ENCODE measurements at regions not wholly inside any gene's neighbourhood (a gene's known extent, or its start where the extent isn't known, plus 50 kb on each side); places are given as distances from the start of the nearest gene placed in this dataset.

GRCh38 chr21:27513825-27514224, 546.9 kb upstream of the ADAMTS5 start:
- TF ChIP-seq, protein P1, sequence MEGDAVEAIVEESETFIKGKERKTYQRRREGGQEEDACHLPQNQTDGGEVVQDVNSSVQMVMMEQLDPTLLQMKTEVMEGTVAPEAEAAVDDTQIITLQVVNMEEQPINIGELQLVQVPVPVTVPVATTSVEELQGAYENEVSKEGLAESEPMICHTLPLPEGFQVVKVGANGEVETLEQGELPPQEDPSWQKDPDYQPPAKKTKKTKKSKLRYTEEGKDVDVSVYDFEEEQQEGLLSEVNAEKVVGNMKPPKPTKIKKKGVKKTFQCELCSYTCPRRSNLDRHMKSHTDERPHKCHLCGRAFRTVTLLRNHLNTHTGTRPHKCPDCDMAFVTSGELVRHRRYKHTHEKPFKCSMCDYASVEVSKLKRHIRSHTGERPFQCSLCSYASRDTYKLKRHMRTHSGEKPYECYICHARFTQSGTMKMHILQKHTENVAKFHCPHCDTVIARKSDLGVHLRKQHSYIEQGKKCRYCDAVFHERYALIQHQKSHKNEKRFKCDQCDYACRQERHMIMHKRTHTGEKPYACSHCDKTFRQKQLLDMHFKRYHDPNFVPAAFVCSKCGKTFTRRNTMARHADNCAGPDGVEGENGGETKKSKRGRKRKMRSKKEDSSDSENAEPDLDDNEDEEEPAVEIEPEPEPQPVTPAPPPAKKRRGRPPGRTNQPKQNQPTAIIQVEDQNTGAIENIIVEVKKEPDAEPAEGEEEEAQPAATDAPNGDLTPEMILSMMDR (IDR thresholded peaks at IDR 0.05; ENCODE audit: control extremely low read depth, extremely low read depth), result no peak
- H3K4me1 ChIP-seq (ENCODE audit: control insufficient read depth in 5 of 5, insufficient read depth in 5 of 5, low read length in 5 of 5), result peaks cover 0 to 3% (median 0%) of the 10 kb centered on the region in 5 donors
- H3K27me3 ChIP-seq (ENCODE audit: control insufficient read depth in 3 of 3, insufficient read depth in 3 of 3, low read length in 2 of 3), result no peaks in the 10 kb centered on the region
- DNase-seq (no peak), ATAC-seq (ENCODE audit: insufficient read depth, low FRiP score) (no peak)
- no peaks in the 10 kb centered on the region for H3K36me3 ChIP-seq (ENCODE audit: control insufficient read depth in 4 of 4, insufficient read depth in 4 of 4, low read length in 4 of 4)
- no peak overlapping the region for H3K27ac ChIP-seq (ENCODE audit: low read depth in 1 of 2, low read length in 1 of 2)
- H3K9ac ChIP-seq (ENCODE audit: insufficient read depth in 1 of 2, low read length in 2 of 2), result no peak overlapping the region
- H3K4me3 ChIP-seq, result no peak overlapping the region
- peaks cover 2 to 7% (median 4%) of the 10 kb centered on the region in 4 donors for H3K9me3 ChIP-seq (ENCODE audit: control insufficient read depth in 4 of 4, insufficient read depth in 3 of 4, low read length in 3 of 4)
- 88 to 90% methylated on average over 4 of the region's 4 CpGs for WGBS, 2 donors

DNA sequence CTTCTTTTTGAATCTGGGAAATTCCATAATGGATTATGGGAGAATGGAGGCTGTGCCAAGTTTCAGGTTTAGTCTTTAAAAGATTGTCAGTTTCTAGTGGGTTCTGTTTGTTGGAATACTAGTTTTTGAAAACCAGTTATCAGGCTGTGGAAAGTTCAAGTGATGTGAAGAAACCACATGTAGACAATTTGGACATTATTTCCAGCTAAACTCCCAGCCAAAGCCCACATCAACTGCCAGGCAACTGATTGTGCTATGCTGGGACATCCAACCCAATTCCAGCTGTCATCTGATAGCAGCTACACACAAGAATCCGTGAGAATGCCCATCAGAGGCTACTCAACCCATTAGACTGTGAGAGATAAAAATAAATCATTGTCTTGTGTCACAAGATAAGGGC, 546.1 kb upstream of the ADAMTS5 start:
- no peak overlapping the region for H3K4me3 ChIP-seq
- no peak overlapping the region for H3K9ac ChIP-seq (ENCODE audit: insufficient read depth in 1 of 2, low read length in 2 of 2)
- H3K4me1 ChIP-seq (ENCODE audit: control insufficient read depth in 5 of 5, insufficient read depth in 5 of 5, low read length in 5 of 5), result peaks cover 0 to 3% (median 0%) of the 10 kb centered on the region in 5 donors
- H3K27me3 ChIP-seq (ENCODE audit: control insufficient read depth in 3 of 3, insufficient read depth in 3 of 3, low read length in 2 of 3), result no peaks in the 10 kb centered on the region
- 52 to 69% methylated on average over 1 of the region's 1 CpG for WGBS, 2 donors
- TF ChIP-seq, protein P1 (IDR thresholded peaks at IDR 0.05; ENCODE audit: control extremely low read depth, extremely low read depth), result no peak
- DNase-seq (no peak), ATAC-seq (ENCODE audit: insufficient read depth, low FRiP score) (no peak)
- no peak overlapping the region for H3K27ac ChIP-seq (ENCODE audit: low read depth in 1 of 2, low read length in 1 of 2)
- no peaks in the 10 kb centered on the region for H3K36me3 ChIP-seq (ENCODE audit: control insufficient read depth in 4 of 4, insufficient read depth in 4 of 4, low read length in 4 of 4)
- peaks cover 2 to 4% (median 3%) of the 10 kb centered on the region in 4 donors for H3K9me3 ChIP-seq (ENCODE audit: control insufficient read depth in 4 of 4, insufficient read depth in 3 of 4, low read length in 3 of 4)

DNA sequence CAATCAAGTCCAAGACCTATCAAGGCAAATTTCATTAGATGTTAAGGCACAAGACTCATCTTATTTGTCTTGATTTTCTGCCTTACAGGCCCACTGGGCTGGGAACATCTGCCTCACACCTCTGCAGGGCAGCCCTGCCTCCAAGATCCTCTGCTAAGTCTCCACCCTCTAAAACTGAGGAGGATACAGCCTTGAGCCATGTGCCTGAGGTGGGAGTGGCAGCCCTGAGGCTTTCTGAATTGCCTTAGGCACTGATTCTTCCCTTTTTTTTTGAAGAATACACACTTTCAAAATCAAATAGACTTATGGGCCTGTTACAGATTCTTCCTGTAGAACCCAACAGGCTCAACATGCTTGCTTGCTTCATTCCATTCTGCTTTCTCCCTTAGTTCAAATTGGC, 544.3 kb upstream of the ADAMTS5 start:
- peaks cover 0 to 3% (median 0%) of the 10 kb centered on the region in 5 donors for H3K4me1 ChIP-seq (ENCODE audit: control insufficient read depth in 5 of 5, insufficient read depth in 5 of 5, low read length in 5 of 5)
- no peak overlapping the region for H3K27ac ChIP-seq (ENCODE audit: low read depth in 1 of 2, low read length in 1 of 2)
- TF ChIP-seq, protein P1 (IDR thresholded peaks at IDR 0.05; ENCODE audit: control extremely low read depth, extremely low read depth), result no peak
- H3K36me3 ChIP-seq (ENCODE audit: control insufficient read depth in 4 of 4, insufficient read depth in 4 of 4, low read length in 4 of 4), result no peaks in the 10 kb centered on the region
- DNase-seq (no peak), ATAC-seq (ENCODE audit: insufficient read depth, low FRiP score) (no peak)
- no peak overlapping the region for H3K4me3 ChIP-seq
- peaks cover 0 to 1% (median 0%) of the 10 kb centered on the region in 4 donors for H3K9me3 ChIP-seq (ENCODE audit: control insufficient read depth in 4 of 4, insufficient read depth in 3 of 4, low read length in 3 of 4)
- no peaks in the 10 kb centered on the region for H3K27me3 ChIP-seq (ENCODE audit: control insufficient read depth in 3 of 3, insufficient read depth in 3 of 3, low read length in 2 of 3)
- H3K9ac ChIP-seq (ENCODE audit: insufficient read depth in 1 of 2, low read length in 2 of 2), result no peak overlapping the region

- TF ChIP-seq, protein P1 (IDR thresholded peaks at IDR 0.05; ENCODE audit: control extremely low read depth, extremely low read depth), result no peak
- 89 to 96% methylated on average over 4 of the region's 4 CpGs for WGBS, 2 donors
- H3K27me3 ChIP-seq (ENCODE audit: control insufficient read depth in 3 of 3, insufficient read depth in 3 of 3, low read length in 2 of 3), result no peaks in the 10 kb centered on the region
- no peak overlapping the region for H3K4me3 ChIP-seq
- DNase-seq, result no peak
- no peak for ATAC-seq (ENCODE audit: insufficient read depth, low FRiP score)
- H3K36me3 ChIP-seq (ENCODE audit: control insufficient read depth in 4 of 4, insufficient read depth in 4 of 4, low read length in 4 of 4), result no peaks in the 10 kb centered on the region
- H3K27ac ChIP-seq (ENCODE audit: low read depth in 1 of 2, low read length in 1 of 2), result no peak overlapping the region
- no peak overlapping the region for H3K9ac ChIP-seq (ENCODE audit: insufficient read depth in 1 of 2, low read length in 2 of 2)
- peaks cover 0 to 3% (median 0%) of the 10 kb centered on the region in 4 donors for H3K9me3 ChIP-seq (ENCODE audit: control insufficient read depth in 4 of 4, insufficient read depth in 3 of 4, low read length in 3 of 4)
- no peaks in the 10 kb centered on the region for H3K4me1 ChIP-seq (ENCODE audit: control insufficient read depth in 5 of 5, insufficient read depth in 5 of 5, low read length in 5 of 5)
Observed at GRCh38 chr21:27507695-27508094, 540.8 kb upstream of the ADAMTS5 start.

All from lung (tissue), 11 donors.